ENCODE measurements at regions not wholly inside any gene's neighbourhood (a gene's known extent, or its start where the extent isn't known, plus 50 kb on each side); places are given as distances from the start of the nearest gene placed in this dataset.

DNA sequence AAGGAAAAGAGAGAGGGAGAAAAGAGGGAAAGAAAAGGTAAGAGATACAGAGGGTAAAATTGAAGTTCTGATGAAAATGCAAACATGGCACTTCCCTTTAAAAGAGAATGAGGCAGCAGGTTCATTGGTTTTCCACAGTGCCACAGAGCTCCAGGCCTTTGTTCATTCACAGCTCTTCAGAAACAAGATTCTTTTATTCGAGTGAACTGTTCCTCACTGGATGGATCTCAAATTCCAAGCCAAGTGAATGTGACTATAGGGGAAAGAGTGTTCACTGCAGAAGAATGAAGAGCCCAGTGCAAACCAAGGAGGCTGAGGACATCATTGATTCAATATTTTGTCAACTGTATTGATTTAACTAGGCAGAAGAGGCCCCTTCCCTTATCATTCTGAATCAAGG is 280.3 kb upstream of the PROK2 start:
- Histone ChIP-seq H3K36me3 (ENCODE audit: control insufficient read depth, insufficient read depth, low read length) (no peaks in the 10 kb centered on the region), H2BK120ac (ENCODE audit: low read depth, low read length) (no peak overlapping the region), H3K27ac (ENCODE audit: insufficient read depth, low read length) (no peak overlapping the region), H3K23ac (ENCODE audit: low read depth, low read length) (no peak overlapping the region), H3K27me3 (ENCODE audit: control insufficient read depth, insufficient read depth, low read length) (peaks cover 3% of the 10 kb centered on the region), H2AFZ (replicated peaks; ENCODE audit: low read length, poor library complexity) (no peak overlapping the region), H3K4me1 (ENCODE audit: control insufficient read depth, insufficient read depth, low read length) (no peaks in the 10 kb centered on the region), H4K20me1 (ENCODE audit: insufficient read depth, low read length) (no peaks in the 10 kb centered on the region), H2BK5ac (ENCODE audit: low read depth, low read length, poor library complexity, severe bottlenecking) (no peak overlapping the region), H2AK5ac (ENCODE audit: low read depth, low read length) (no peak overlapping the region), H3K56ac (ENCODE audit: extremely low read depth, insufficient read depth, low read length) (no peak overlapping the region), H3K79me1 (ENCODE audit: low read depth in 1 of 2, low read length in 2 of 2) (no peaks in the 10 kb centered on the region), H3K4me3 (ENCODE audit: insufficient read depth, low read depth, low read length) (no peak overlapping the region), H3K14ac (replicated peaks; ENCODE audit: low read depth, low read length) (no peak overlapping the region), H4K8ac (ENCODE audit: low read depth in 2 of 2, low read length in 2 of 2) (no peak overlapping the region), H4K5ac (ENCODE audit: low read depth, low read length) (no peak overlapping the region), H3K9me1 (ENCODE audit: insufficient read depth, low read length) (no peaks in the 10 kb centered on the region), H3K9ac (ENCODE audit: low read depth, low read length) (no peak overlapping the region), H2AK9ac (replicated peaks; ENCODE audit: low read depth, low read length, poor library complexity) (no peak overlapping the region), H3K4me2 (ENCODE audit: low read depth, low read length) (no peak overlapping the region), H3K18ac (ENCODE audit: low read depth, low read length) (no peak overlapping the region), H3K9me3 (ENCODE audit: control insufficient read depth, insufficient read depth, low read length) (no peaks in the 10 kb centered on the region), H2BK20ac (ENCODE audit: low read depth, low read length) (no peak overlapping the region), H4K91ac (ENCODE audit: insufficient read depth, low read depth, low read length) (no peak overlapping the region), H3K4ac (ENCODE audit: low read depth, low read length) (no peak overlapping the region), H2BK15ac (ENCODE audit: low read depth, low read length) (no peak overlapping the region)
- ATAC-seq (ENCODE audit: low read depth) = no peak
- BruUV-seq (replicated peaks) = no TSS peak
- DNase-seq = no peak
- intact Hi-C loops (cut with micrococcal nuclease) (no loop called here), in situ Hi-C loops (cut with MboI; ENCODE audit: low sequenced_read_pairs) (no loop called here), dilution Hi-C loops (cut with HindIII; ENCODE audit: low sequenced_read_pairs, unreplicated experiment) (no loop called here)
- no CpG with 5 or more reads among the region's 1 CpG for WGBS, 2 experiments (ENCODE audit: extremely low coverage in 2 of 2, insufficient read length in 1 of 2)
- TF ChIP-seq SMC3 (IDR thresholded peaks at IDR 0.05; ENCODE audit: low read depth, low read length) (no peak), RCOR1 (IDR thresholded peaks at IDR 0.05; ENCODE audit: insufficient replicate concordance, low read length) (no peak), CEBPB (IDR thresholded peaks at IDR 0.05; ENCODE audit: low read depth, low read length) (no peak), RAD21 (IDR thresholded peaks at IDR 0.05; ENCODE audit: low read length) (no peak), NFE2L2 (IDR thresholded peaks at IDR 0.05; ENCODE audit: low read depth, low read length) (no peak), CHD1 (IDR thresholded peaks at IDR 0.05; ENCODE audit: low read depth, low read length) (no peak), MAZ (IDR thresholded peaks at IDR 0.05; ENCODE audit: borderline replicate concordance, low read depth, low read length) (no peak), BHLHE40 (IDR thresholded peaks at IDR 0.05; ENCODE audit: low read depth, low read length) (no peak), MAFK (IDR thresholded peaks at IDR 0.05; ENCODE audit: low read depth, low read length) (no peak), FOS (IDR thresholded peaks at IDR 0.05; ENCODE audit: low read depth, low read length) (no peak), RFX5 (IDR thresholded peaks at IDR 0.05; ENCODE audit: low read depth, low read length) (no peak), POLR2A (IDR thresholded peaks at IDR 0.05; ENCODE audit: low read depth, low read length) (no peak), MXI1 (IDR thresholded peaks at IDR 0.05; ENCODE audit: borderline replicate concordance, low read depth, low read length) (no peak)
- TF ChIP-seq, protein P1, sequence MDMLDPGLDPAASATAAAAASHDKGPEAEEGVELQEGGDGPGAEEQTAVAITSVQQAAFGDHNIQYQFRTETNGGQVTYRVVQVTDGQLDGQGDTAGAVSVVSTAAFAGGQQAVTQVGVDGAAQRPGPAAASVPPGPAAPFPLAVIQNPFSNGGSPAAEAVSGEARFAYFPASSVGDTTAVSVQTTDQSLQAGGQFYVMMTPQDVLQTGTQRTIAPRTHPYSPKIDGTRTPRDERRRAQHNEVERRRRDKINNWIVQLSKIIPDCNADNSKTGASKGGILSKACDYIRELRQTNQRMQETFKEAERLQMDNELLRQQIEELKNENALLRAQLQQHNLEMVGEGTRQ (IDR thresholded peaks at IDR 0.05; ENCODE audit: low read depth, low read length) = no peak
- TF ChIP-seq, protein P2, sequence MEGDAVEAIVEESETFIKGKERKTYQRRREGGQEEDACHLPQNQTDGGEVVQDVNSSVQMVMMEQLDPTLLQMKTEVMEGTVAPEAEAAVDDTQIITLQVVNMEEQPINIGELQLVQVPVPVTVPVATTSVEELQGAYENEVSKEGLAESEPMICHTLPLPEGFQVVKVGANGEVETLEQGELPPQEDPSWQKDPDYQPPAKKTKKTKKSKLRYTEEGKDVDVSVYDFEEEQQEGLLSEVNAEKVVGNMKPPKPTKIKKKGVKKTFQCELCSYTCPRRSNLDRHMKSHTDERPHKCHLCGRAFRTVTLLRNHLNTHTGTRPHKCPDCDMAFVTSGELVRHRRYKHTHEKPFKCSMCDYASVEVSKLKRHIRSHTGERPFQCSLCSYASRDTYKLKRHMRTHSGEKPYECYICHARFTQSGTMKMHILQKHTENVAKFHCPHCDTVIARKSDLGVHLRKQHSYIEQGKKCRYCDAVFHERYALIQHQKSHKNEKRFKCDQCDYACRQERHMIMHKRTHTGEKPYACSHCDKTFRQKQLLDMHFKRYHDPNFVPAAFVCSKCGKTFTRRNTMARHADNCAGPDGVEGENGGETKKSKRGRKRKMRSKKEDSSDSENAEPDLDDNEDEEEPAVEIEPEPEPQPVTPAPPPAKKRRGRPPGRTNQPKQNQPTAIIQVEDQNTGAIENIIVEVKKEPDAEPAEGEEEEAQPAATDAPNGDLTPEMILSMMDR (conservative IDR thresholded peaks at IDR 0.05; ENCODE audit: low read depth, low read length) = no peak
- TF ChIP-seq, protein P3, sequence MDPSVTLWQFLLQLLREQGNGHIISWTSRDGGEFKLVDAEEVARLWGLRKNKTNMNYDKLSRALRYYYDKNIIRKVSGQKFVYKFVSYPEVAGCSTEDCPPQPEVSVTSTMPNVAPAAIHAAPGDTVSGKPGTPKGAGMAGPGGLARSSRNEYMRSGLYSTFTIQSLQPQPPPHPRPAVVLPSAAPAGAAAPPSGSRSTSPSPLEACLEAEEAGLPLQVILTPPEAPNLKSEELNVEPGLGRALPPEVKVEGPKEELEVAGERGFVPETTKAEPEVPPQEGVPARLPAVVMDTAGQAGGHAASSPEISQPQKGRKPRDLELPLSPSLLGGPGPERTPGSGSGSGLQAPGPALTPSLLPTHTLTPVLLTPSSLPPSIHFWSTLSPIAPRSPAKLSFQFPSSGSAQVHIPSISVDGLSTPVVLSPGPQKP (IDR thresholded peaks at IDR 0.05; ENCODE audit: borderline replicate concordance, low read depth, low read length) = no peak
- ChIA-PET POLR2A (ENCODE audit: unreplicated experiment) (interaction anchor here (0.6 kb wide), 1 partner anchor 52 kb away, joined by 6 read pairs; no protein-coding TSS in a partner anchor), CTCF (no interaction called here)

All from IMR-90 (cell line).